K562 (cell line): ENCODE measurements at regions not wholly inside any gene's neighbourhood (a gene's known extent, or its start where the extent isn't known, plus 50 kb on each side); places are given as distances from the start of the nearest gene placed in this dataset.

ENCODE experiments used
- ATAC-seq: fragments of 200-7000 bp; cut with Tn5 transposase; 3 replicates; pipeline ENCODE4 v1.9.1; 2020; ENCODE audit warnings: moderate library complexity
- BruUV-seq: library from RNA; stranded (reverse); fragments of 400-500 nt; replicated peaks from 2 replicates; lab custom pipeline; 2021; lab: Mats Ljungman, UMichigan
- CTCF ChIA-PET: fragments of 300-600 bp; formaldehyde crosslinking; extraction: SDS; loops from one replicate; lab custom pipeline; 2021; ENCODE audit warnings: low intra/inter-chr PET ratio; lab: Yijun Ruan, JAX
- POLR2A ChIA-PET: fragments of 300-600, 350-650 bp; sonication (Branson Sonifier 250); formaldehyde crosslinking; extraction: SDS; loops from one replicate; lab custom pipeline; 2021; ENCODE audit warnings: antibody characterized with exemption, inconsistent platforms; lab: Yijun Ruan, JAX
- DNase-seq, 4 experiments: peaks; one replicate each; pipeline versions ENCODE4 v3.0.0 to v3.0.0-alpha.2; 2011 to 2018; ENCODE audit warnings: low spot score in 3 of 4, mixed read lengths in 3 of 4; ENCODE audit errors: extremely low read depth in 1 of 4
- FAIRE-seq: peaks from 2 replicates; lab custom pipeline; 2011; peaks lifted over from hg19 to GRCh38; lab: Jason Lieb, UNC
- H2AFZ ChIP-seq: 2 replicates; pipeline ENCODE4 v1.6.0; 2011; ENCODE audit warnings: low read depth, low read length, control low read depth, inconsistent platforms
- H3K27ac ChIP-seq: fragments of 200-600 bp; 3 replicates; pipeline ENCODE4 v1.8.0; 2011; ENCODE audit warnings: low read depth, mild to moderate bottlenecking, control low read depth, inconsistent platforms, low read length, moderate library complexity, mixed read lengths; ENCODE audit errors: extremely low read depth
- H3K27me3 ChIP-seq, 2 experiments: fragments of 300-600 bp in 1 of 2; 2 replicates in 1 of 2; 3 replicates in 1 of 2; pipeline versions ENCODE4 v1.6.0 to v1.8.0; 2011; ENCODE audit warnings: inconsistent platforms in 2 of 2, low read length in 2 of 2, mild to moderate bottlenecking in 1 of 2, mixed read lengths in 1 of 2, moderate library complexity in 1 of 2; ENCODE audit not compliant: control insufficient read depth in 2 of 2, insufficient read depth in 2 of 2
- H3K36me3 ChIP-seq: fragments of 300-600 bp; 3 replicates; pipeline ENCODE4 v1.8.0; 2011; ENCODE audit warnings: mild to moderate bottlenecking, low read length, inconsistent platforms; ENCODE audit not compliant: control insufficient read depth, insufficient read depth
- H3K4me1 ChIP-seq, 2 experiments: fragments of 200-600 bp in 1 of 2; replicated peaks in 1 of 2; 2 replicates in 1 of 2; 3 replicates in 1 of 2; pipeline versions ENCODE4 v1.5.1 to v1.8.0; 2011; ENCODE audit warnings: inconsistent platforms in 2 of 2, low read length in 2 of 2, mild to moderate bottlenecking in 1 of 2, mixed read lengths in 1 of 2, moderate library complexity in 1 of 2; ENCODE audit not compliant: control insufficient read depth in 2 of 2, insufficient read depth in 2 of 2
- H3K4me2 ChIP-seq: 2 replicates; pipeline ENCODE4 v1.6.1; 2011; ENCODE audit warnings: low read length, control low read depth, inconsistent platforms, mixed read lengths; ENCODE audit not compliant: insufficient read depth
- H3K4me3 ChIP-seq: fragments of 200-600 bp; sonication (generic), shearing (Covaris generic); 2 replicates; pipeline ENCODE4 v1.5.1; 2016; ENCODE audit warnings: control low read depth, inconsistent platforms
- H3K79me2 ChIP-seq: fragments of 200-600 bp; 3 replicates; pipeline ENCODE4 v1.8.0; 2011; ENCODE audit warnings: low read length, inconsistent platforms; ENCODE audit not compliant: control insufficient read depth, insufficient read depth
- H3K9ac ChIP-seq, 2 experiments: 2 replicates each; pipeline versions ENCODE4 v1.6.0 to v1.6.1; 2011; ENCODE audit warnings: low read depth in 2 of 2, low read length in 2 of 2, control low read depth in 1 of 2, inconsistent platforms in 1 of 2, mild to moderate bottlenecking in 1 of 2, mixed read lengths in 1 of 2; ENCODE audit not compliant: insufficient read depth in 1 of 2
- H3K9me1 ChIP-seq: one replicate; pipeline ENCODE4 v1.6.0; 2011; ENCODE audit warnings: inconsistent platforms, mild to moderate bottlenecking, low read length, moderate library complexity; ENCODE audit not compliant: control insufficient read depth, insufficient read depth
- H3K9me3 ChIP-seq: replicated peaks from 2 replicates; pipeline ENCODE4 v1.5.1; 2011; ENCODE audit warnings: low read depth, low read length, inconsistent platforms; ENCODE audit not compliant: control insufficient read depth, insufficient read depth
- H4K20me1 ChIP-seq: replicated peaks from 2 replicates; pipeline ENCODE4 v1.6.1; 2011; ENCODE audit warnings: low read length, inconsistent platforms, mixed read lengths; ENCODE audit not compliant: control insufficient read depth, insufficient read depth
- ADNP ChIP-seq: fragments of 200-800 bp; sonication (Bioruptor generic); IDR thresholded peaks from 2 replicates; pipeline ENCODE4 v1.6.1; 2016; ENCODE audit warnings: missing genetic modification characterization, missing compliant biosample characterization
- ELF2 ChIP-seq: fragments of 250-450 bp; sonication (Bioruptor Pico); IDR thresholded peaks from 2 replicates; pipeline ENCODE4 v1.5.0; 2021; ENCODE audit warnings: mild to moderate bottlenecking
- NCOR1 ChIP-seq: fragments of 450-650 bp; IDR thresholded peaks from 2 replicates; pipeline ENCODE4 v1.6.1; 2016; ENCODE audit warnings: mild to moderate bottlenecking, moderate library complexity
- PHTF2 ChIP-seq: fragments of 250-450 bp; sonication (Bioruptor Pico); IDR thresholded peaks from 2 replicates; pipeline ENCODE4 v1.5.0; 2021; ENCODE audit warnings: mild to moderate bottlenecking
- RB1 ChIP-seq: fragments of 450-650 bp; IDR thresholded peaks from 2 replicates; pipeline ENCODE4 v1.6.1; 2017; ENCODE audit warnings: low read depth, mild to moderate bottlenecking
- ZNF316 ChIP-seq: fragments of 450-650 bp; IDR thresholded peaks from 2 replicates; pipeline ENCODE4 v1.6.1; 2016
- ZNF324 ChIP-seq: fragments of 250-450 bp; sonication (Bioruptor Pico); IDR thresholded peaks from 2 replicates; pipeline ENCODE4 v1.4.0; 2020; ENCODE audit warnings: mild to moderate bottlenecking
- WGBS: fragments of 100-300 bp; shearing (Covaris generic); methylation state at CpG from one replicate; pipeline ENCODE4 v1.1.6; 2016; ENCODE audit warnings: low coverage, mixed read lengths; ENCODE audit not compliant: insufficient coverage; ENCODE audit errors: missing lambda C conversion rate; 5-methylcytosine and 5-hydroxymethylcytosine counted together
- in situ Hi-C: fragments of 300-500 bp; cut with MboI; formaldehyde crosslinking; loops from 4 replicates; pipeline ENCODE4 v1.15.0; 2018; ENCODE audit warnings: inconsistent platforms, mixed read lengths
- intact Hi-C: fragments of 100-400 bp; cut with micrococcal nuclease; formaldehyde crosslinking; loops from 2 replicates; pipeline ENCODE4 v1.14.2; 2022

GRCh38 chr5:104361932-104362331 is 799.3 kb upstream of the NUDT12 start:
- intact Hi-C loops = no loop called here
- no peak for DNase-seq
- no peaks in the 10 kb centered on the region for H3K36me3 ChIP-seq
- H3K4me1 ChIP-seq = no peaks in the 10 kb centered on the region
- in situ Hi-C loops = no loop called here
- TF ChIP-seq ELF2 (CRISPR knock-in tag) = no peak
- no peaks in the 10 kb centered on the region for H3K9me3 ChIP-seq
- H3K9ac ChIP-seq = no peak overlapping the region
- H3K27ac ChIP-seq = no peak overlapping the region
- WGBS = 2% methylated on average over 5 of the region's 5 CpGs
- FAIRE-seq = no peak
- H3K4me3 ChIP-seq = no peak overlapping the region
- no peak overlapping the region for H3K4me2 ChIP-seq
- POLR2A ChIA-PET = no interaction called here
- H3K27me3 ChIP-seq = no peaks in the 10 kb centered on the region
- H2AFZ ChIP-seq = no peak overlapping the region
- no peaks in the 10 kb centered on the region for H3K79me2 ChIP-seq
- ATAC-seq = no peak
- BruUV-seq = no TSS peak
- no peaks in the 10 kb centered on the region for H3K9me1 ChIP-seq
- H4K20me1 ChIP-seq = no peaks in the 10 kb centered on the region
- CTCF ChIA-PET = no interaction called here

GRCh38 chr5:104355350-104355749 is 792.8 kb upstream of the NUDT12 start:
- no peak for FAIRE-seq

More at GRCh38 chr5:104355350-104355749, 792.8 kb upstream of the NUDT12 start:
- in situ Hi-C loops (no loop called here), intact Hi-C loops (no loop called here)
- Histone ChIP-seq H3K4me2 (no peak overlapping the region), H3K27ac (no peak overlapping the region), H3K9me1 (no peaks in the 10 kb centered on the region), H4K20me1 (no peaks in the 10 kb centered on the region), H3K4me3 (no peak overlapping the region), H3K79me2 (no peaks in the 10 kb centered on the region), H3K9me3 (no peaks in the 10 kb centered on the region), H2AFZ (no peak overlapping the region), H3K4me1 (no peaks in the 10 kb centered on the region), H3K9ac (no peak overlapping the region), H3K36me3 (no peaks in the 10 kb centered on the region), H3K27me3 (no peaks in the 10 kb centered on the region)
- ATAC-seq (no peak), DNase-seq (no peak)
- ChIA-PET POLR2A (no interaction called here), CTCF (no interaction called here)
- BruUV-seq = no TSS peak
- TF ChIP-seq ZNF316 (no peak), PHTF2 (CRISPR knock-in tag) (no peak), ADNP (tag) (no peak), NCOR1 (no peak), RB1 (no peak), ZNF324 (CRISPR knock-in tag) (no peak)
- WGBS = 3% methylated on average over 4 of the region's 4 CpGs
